AG08395 (cell line): ENCODE measurements at regions not wholly inside any gene's neighbourhood (a gene's known extent, or its start where the extent isn't known, plus 50 kb on each side); places are given as distances from the start of the nearest gene placed in this dataset.
"Not testable (repeated sequence)": the region's sequence is repeated elsewhere in the genome, so short reads cannot be mapped to it uniquely, and the experiment has no call there.

Experiments
- DNase-seq: peaks from one replicate; pipeline ENCODE4 v3.0.0; 2012; ENCODE audit warnings: mixed read lengths, low spot score

DNA sequence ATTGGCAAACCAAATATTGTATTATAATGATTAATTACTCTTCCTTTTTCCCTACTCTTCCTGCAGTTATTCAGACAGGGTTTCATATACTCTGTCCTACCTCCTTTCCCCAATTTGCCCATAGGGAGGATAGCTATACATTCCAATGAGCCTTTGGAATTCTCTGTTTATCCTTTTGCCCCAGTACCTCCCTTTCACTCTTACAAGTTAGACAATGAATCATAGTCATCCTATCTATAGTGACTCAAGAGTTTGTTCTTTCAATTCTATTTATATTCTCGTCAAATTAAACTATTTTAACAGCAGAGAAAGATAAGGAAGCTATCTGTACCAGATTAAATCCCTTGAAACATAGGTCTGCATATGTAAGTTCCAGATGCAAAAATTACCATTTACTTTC is 437.5 kb downstream of the NR4A2 start:
- no peak for DNase-seq

DNA sequence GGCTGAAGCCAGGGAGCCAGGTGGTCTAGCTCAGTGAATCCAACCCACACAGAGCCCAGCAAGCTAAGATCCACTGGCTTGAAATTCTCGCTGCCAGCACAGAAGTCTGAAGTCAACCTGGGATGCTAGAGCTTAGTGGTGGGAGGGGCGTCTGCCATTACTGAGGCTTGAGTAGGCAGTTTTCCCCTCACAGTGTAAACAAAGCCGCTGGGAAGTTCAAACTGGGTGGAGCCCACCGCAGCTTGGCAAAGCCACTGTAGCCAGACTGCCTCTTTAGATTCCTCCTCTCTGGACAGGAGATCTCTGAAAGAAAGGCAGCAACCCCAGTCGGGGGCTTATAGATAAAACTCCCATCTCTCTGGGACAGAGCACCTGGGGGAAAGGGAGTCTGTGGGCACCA is 452.1 kb downstream of the NR4A2 start:
- not testable (repeated sequence) for DNase-seq

DNA sequence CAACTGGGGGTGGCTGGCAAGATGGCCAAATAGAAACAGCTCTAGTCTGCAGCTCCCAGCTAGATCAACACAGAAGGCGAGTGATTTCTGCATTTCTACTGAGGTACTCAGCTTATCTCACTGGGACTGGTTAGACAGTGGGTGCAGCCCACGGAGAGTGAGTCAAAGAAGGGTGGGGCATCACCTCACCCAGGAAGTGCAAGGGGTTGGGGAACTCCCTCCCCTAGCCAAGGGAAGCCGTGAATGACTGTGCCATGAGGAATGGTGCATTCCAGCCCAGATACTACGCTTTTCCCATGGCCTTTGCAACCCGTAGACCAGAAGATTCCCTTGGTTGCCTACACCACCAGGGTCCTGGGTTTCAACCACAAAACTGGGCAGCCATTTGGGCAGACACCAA is 452.6 kb downstream of the NR4A2 start:
- DNase-seq, result not testable (repeated sequence)

DNA sequence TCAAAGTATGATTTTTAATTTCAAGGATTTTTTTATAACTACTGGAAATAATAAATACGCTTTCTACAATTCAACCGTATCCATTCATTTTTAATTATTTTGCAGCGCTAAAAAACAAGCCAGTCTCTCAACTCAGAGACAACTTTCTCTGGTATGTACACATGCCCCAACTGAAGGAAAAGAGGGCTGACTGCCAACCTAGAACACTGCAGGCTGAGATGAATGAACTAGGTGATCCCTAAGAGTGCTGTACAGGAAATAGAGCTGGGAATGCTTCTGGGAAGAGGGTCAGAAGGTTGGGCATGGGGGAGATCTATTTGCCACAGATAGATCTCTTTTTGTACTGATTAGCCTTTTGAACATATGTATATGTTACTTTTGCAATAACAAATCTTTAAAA is 460.1 kb downstream of the NR4A2 start:
- DNase-seq, result no peak

DNA sequence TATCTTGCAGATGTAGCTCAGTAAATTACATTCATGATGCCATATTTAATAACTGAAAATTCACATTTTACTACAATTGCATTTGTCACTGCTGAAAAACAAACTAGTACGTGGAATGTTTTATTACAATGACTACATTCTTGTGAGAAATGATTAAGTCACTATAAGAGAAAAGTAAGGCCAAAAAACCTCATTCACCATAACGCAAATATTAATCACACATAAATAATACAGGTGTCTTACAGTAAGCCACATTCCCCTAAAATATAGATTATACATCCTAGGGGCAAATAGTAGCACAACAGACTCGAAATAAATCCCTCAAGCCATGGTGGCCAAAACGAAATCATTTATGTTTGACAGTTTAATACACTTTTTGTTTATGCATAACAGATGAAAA is 460.6 kb downstream of the NR4A2 start:
- no peak for DNase-seq

DNA sequence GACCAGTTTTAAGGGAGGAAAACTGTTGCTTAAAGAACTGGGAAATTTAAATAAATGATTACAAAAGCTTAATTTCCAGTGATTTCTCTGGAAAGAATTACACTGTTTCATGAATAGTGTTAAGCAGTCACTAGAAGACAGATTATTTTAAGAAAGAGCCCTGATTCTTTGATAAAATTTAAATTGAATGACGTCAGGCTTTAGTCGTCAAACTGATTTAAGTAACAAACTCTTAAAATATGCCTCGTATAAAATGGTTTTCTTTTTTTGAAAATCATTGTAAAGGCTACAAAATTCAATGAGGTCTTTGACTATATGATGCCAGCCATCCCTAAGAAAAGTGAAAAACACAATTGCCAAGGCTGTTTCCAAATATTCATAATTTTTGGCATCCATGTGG is 465.0 kb downstream of the NR4A2 start:
- DNase-seq, result no peak

DNA sequence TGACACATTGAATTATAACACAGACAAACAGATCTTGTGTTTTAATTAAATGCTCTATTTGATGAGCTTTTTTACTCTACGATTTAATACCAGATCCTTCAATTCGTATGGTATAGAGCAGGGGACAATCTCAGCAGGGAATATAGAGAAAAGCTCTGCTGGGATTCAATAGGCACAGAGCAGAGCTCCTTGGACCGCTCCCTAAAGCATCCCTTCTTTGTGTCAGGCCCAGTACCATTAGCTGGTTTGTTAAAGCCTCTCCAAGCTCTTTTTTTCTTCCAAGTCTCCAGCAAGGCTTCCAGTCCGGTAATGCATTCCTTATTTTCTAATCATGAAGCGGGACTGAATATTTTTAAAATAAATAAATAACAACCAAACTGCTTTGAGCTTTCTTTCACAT is 466.0 kb downstream of the NR4A2 start:
- no peak for DNase-seq

DNA sequence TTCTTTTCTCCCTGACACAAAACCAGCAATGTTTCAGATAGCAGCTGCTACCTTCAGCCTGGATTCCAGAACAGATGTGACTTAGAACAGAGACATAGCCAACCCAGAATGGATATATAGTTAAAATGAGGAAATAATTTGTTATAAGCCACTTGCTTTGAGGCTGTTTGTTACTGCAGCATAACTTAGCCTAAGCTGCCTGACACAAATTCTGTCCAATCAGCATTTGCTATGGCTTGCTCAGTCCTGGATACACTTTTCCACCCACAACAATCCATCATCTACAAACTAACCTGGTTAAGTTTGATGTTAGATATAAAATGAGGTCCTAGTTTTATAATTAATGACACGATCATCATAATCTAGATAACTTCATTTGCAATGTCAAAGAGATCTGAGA is 480.4 kb downstream of the NR4A2 start:
- no peak for DNase-seq

DNA sequence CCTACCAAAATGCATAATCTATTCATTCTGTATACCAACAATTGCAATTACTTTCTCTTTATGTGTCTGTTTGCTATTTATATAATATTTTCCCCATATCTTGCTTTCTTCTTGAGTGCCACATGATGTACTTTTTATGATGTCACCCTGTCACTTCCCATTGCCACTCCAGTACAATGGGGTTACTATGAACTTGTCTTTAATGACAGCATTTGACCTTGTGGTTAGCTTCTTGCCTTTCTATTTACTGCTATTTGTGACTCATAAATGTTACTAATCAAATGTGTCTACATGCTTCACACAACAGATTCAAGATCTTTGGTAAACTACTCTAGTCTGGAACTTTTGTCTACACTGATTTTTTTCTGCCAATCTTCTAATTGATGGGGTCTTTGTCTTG is 486.3 kb downstream of the NR4A2 start:
- DNase-seq, result no peak

DNA sequence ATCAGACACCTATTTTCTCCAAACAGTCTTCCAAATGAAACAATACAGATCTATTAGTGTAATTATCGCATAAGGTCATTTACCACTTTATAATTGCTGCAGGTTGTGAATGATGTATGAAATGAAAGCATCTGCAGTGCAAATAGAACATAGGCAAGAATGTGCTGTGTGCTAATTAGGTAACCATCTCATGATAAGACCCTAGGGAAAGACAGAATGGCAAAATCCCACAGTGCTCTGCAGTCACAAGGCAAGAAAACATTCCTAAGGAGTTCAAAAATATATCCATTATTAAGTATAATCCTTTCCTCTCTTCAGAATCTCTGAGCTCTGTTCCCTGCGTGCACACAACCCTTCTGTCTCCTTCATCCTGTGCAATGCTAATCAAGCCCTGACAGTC is 488.1 kb downstream of the NR4A2 start:
- no peak for DNase-seq

DNA sequence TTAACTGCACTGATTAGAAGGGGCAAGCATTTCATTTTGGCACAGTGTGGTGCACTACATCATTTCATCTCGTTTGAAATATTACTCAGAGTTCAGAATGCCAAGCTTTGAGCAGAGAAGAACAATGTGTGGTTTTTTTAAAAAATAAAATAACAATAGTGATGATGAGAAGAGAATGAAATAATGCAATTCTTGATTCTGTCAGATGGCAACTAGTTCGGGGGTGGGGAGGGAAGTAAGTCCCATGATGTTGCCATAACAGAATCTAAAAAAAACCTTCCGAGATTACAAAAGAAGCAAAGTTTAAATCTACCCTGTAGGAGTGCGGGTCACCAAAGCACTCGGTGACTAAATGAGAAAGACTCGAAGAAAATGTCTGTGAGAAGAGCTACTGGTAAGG is 490.4 kb downstream of the NR4A2 start:
- no peak for DNase-seq

DNA sequence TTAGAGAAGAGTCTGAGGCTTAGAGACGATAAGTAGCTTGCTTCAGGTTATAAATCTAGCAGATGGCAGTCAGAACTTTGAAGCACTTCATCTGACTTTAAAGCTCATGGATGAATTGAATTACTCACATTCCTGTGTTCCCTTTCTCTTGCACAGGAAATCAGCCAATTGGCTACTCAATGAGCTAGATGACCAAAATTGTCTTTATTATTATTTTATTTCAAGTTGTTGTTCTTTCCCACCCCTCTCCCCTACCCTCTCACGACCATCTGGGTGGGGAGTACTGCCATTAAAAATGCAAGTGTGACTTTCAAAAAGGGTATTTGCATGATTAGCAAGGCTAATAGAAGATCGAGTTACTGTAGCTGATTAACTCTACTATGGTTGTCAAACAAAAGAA is 491.1 kb downstream of the NR4A2 start:
- no peak for DNase-seq

DNA sequence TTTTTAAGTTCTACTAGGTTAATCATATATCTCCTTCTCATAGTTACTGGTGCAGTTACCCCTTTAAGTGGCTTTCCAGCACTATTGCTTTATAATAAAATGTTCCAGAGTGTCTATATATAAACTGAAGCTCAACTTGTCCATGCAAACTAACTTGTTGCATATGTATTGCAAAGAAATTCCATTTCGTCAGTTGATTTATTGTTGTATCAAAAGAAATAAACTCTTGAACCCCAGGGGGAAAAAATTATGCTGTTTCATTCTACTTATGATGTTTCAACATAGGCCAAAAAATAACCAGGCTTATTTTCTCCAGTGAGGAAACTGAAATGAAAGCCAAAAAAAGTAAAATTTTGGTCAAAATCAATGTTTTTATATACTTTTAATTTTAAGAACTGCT is 491.9 kb downstream of the NR4A2 start:
- DNase-seq, result no peak

DNA sequence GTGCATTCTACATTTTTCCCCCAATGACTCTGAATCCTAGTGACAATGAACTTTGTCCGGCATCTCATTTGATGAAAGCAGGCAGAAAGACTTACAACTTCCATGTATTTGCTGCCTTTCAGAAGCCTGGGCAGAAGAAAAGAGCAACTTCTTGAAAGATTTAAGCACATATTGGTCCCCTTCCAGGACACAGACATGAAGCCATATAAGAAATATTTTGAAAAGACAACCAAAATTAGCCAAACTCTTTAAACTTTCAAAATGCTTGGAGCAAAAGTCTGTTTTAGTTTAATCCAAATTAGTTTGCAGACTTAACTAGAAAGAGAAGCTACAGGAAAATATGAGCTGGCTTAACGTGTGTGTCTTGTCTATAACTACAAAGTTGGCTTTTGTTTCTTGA is 492.5 kb downstream of the NR4A2 start:
- DNase-seq, result no peak

DNA sequence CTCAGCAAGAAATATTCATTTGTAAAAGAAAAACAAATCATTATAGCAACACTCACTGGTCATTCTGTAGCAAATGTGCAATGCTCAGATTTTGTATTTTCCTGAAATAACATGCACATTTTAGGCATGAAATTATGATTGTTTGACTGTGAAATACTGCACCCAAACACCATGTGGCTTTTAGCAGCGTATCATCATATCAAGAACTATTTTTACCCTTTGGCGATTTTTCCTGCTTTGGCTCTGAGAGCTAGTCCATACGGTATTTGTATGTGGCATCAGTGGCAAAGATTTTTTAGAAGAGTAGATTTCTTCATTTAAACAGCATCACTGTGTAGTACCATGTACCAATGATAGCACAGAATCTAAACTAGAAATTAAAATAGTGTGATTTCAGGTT is 493.1 kb downstream of the NR4A2 start:
- DNase-seq, result no peak

DNA sequence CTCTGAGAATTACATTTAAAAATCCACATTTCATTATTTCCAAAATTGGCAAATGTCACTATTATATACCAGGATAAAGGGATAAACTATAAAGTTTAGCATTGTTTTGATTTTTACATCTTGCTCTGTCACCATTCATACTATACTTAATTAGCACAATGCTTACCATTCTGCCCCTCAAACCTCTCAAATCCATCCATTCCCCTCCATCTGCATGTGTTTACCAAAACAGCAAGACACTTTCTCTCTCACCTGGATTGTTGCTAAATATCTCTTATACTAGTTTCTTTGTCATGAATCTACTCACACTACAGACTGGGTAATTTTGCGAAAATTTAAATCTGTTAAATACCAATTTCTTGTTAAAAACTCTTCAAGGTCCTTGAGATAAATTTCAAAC is 496.1 kb downstream of the NR4A2 start:
- no peak for DNase-seq

DNA sequence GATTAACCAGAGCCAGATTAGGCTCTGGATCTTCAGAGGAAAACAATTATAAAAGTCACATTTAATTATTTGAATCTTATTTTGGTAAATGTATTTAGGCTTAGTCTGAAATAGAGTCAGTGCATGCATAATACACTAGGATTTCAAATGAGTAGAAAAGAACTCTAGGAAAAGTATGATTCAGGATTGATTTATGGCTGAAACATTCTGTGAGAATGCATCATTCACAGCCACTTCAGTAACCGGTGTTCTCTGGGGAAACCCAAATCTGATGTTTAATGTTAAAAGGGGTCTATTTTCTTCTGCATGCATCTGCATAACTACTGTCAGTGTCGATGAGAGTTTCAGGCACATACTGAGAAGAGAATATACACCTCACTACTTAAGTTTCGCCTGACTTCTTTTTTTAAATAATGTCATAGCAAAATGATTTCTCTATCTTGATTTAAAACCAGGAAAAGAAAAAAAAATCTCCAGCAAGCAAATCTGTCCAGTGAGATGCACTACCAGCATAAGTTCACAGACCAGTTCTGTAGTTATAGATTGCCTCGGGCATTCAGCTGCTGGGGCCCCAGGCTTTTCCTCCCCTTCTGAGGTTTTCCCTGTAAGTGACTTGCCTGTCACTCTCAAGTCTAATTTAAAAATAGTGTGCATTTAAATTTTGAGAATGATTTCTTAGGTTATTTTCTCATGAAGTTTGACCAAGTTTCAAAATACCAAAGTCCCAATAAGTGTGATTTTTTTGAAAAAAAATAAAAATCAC is 501.5 kb downstream of the NR4A2 start:
- DNase-seq, result no peak

DNA sequence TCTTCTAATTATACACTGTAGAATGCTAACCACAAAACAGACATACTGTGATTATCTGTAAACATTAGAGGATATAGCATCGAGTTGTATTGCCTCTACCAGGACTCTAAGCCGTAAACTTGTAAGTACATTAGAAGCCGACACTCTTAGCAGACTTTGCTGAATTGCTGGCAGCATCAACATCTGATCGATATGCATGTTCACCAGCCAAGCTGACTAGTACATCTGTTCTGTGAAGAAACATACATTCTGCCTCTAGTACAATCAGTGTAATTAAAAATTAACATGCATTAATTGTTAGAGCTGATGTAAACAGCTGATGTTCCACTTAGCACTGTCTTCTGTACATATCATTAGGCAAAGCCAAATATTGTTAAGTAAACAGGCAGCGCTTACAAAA is 502.2 kb downstream of the NR4A2 start:
- DNase-seq, result no peak

DNA sequence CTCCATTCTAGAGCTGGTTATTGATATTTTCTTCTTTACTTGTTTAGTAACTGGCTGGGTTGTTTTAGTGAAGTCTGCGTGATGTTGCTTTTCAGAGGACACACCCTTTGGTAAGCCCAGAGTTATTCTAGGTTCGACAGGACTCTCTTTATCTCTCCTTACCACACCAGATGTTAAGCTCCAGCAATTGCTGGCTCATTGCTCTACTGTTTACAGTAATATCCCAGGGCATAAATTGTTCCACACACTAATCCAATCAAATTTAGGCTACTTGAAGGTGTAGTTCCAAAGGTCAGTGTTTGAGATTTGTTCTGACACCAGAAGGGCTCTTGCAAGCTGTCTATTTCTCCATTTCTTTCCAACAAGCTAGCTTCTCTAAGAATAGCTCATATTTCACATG is 506.6 kb downstream of the NR4A2 start:
- DNase-seq, result no peak

DNA sequence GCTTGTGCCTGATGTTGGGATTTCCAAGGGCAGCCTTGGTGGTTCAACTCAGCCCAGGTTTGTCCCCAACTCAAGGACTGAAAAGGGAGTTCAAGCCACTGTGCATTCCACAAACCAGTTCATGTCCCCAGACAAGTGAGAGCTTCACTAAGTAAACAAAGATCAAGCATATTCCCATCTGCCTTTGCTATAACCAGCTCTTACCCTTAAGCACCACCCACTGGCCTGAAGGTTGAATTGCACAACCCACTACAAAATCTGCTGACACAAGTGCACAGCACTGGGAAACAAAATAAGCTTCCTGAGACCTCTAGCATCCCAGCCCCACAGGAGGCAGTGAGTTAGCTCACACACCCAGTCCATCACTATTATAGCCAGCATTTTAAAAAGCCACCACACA is 516.7 kb downstream of the NR4A2 start:
- DNase-seq, result no peak

DNA sequence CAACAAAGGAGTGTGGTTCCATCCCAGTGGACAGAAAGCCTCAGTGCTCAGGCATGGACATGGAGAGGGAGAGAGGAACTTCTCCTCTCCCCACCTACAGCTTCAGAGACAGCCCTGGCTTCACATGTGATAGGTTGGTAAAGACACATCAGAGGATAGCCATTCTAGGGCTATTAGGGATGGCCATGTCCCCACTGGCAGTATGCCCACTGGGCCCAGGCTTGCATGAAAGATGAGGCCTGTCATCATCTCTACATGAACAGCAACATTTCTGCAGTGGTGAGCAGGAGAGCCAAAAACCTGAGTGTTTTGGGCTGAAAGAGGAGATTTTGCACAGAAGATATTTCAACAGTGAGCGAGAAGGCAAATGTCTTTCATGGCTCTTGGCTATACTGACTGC is 517.2 kb downstream of the NR4A2 start:
- DNase-seq, result no peak

DNA sequence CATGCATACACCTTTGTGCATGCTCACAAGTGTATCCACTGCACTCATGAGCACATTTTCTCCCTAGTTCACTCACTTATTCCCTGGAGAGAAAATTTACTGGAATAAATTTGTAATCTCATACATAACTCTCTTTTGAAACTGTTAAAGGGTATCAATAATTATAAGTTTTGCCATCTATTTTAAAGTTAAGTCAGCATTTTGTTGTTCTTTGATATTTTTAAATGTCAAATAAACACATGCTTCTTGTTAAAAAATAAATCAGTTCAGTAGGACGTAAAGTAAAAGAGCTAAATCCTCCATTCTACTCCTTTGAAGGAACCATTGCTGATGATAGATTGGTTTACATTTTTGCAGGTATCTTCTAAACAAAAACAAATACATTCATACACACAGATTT is 522.1 kb downstream of the NR4A2 start:
- no peak for DNase-seq

DNA sequence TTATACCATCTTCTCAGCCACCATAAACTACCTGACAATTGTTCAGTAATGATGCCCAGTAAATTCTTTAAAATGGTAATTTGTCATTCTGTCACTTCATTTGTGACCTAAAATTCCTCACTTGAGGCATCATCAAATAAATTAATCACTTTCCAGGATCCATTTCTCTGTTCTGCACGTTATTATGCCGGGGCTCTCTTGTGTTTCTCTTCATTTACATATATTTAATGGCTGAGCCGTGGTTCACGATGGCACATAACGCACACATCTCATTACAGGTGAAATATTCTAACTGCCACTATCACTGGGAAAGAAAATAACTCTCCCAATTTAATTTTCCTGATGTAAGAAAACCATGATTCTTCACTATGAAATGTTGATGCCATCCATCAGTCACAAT is 529.6 kb downstream of the NR4A2 start:
- DNase-seq, result no peak

DNA sequence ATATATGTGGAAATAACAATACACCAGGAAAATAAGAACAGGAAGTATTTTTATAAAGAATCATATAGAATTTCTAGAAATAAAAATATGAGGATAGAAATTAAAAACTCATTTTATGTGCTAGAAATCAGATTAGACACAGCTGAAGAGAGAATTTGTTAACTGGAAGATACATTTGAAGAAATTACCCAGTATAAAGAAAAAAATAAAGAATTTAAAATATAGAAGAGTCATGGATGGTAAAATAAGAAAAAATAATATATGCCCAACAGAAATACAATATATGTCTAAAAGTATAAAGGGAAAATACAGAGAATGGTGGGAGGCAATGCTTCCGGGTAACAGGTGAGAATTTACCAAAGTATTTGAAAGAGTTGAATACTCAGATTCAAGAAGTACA is 539.9 kb downstream of the NR4A2 start:
- no peak for DNase-seq

DNA sequence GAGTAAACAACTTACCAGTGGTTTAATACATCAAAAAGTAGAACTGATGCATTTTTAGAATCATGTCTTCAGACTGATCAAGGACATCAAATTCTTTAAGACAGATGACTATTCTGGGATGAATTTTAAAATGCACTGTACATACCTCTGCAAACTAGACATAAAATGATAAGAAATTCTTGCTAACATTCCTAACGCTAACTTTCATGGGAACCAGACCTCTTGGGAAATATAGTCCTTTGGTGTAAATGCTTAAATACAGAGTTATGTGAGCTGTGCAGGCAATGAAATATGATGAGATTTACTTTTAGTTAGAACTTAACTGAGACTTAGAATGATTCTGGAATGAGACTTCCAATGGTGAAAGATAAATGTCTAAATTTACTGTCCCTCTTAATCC is 562.0 kb downstream of the NR4A2 start:
- DNase-seq, result no peak
